T-cell (primary cell): ENCODE measurements at regions not wholly inside any gene's neighbourhood (a gene's known extent, or its start where the extent isn't known, plus 50 kb on each side); places are given as distances from the start of the nearest gene placed in this dataset.
"Not testable (repeated sequence)": the region's sequence is repeated elsewhere in the genome, so short reads cannot be mapped to it uniquely, and the experiment has no call there.

Experiments
- ATAC-seq, 4 experiments: fragments of 200-7000 bp in 3 of 4; fragments of 150-1000 bp in 1 of 4; cut with Tn5 transposase; replicated peaks in 1 of 4; 1 replicate in 3 of 4; 2 replicates in 1 of 4; pipeline ENCODE4 v1.10.0; 2021; ENCODE audit warnings: moderate library complexity in 3 of 4, mild to moderate bottlenecking in 2 of 4, moderate number of reproducible peaks in 1 of 4
- CTCF ChIA-PET, 2 donors: fragments of 300-600 bp; sonication (Branson Sonifier 250); formaldehyde crosslinking; loops; one replicate each; lab custom pipeline; 2022; ENCODE audit warnings: antibody characterized with exemption in 2 of 2; lab: Charles Lee
- POLR2A ChIA-PET, 2 donors: fragments of 300-600 bp; sonication (Branson Sonifier 250); formaldehyde crosslinking; loops; one replicate each; lab custom pipeline; 2022; ENCODE audit warnings: antibody characterized with exemption in 2 of 2; lab: Charles Lee
- DNase-seq, 35 experiments: peaks; one replicate each; pipeline versions ENCODE4 v3.0.0 to v3.0.0-alpha.2; 2013 to 2023
- H3K27ac ChIP-seq: one replicate; pipeline ENCODE4 v1.5.1; 2013; ENCODE audit warnings: low read length
- H3K27me3 ChIP-seq, 2 experiments: replicated peaks in 1 of 2; 1 replicate in 1 of 2; 2 replicates in 1 of 2; pipeline versions ENCODE4 v1.6.1 to v1.7.0; 2013; ENCODE audit warnings: low read length in 1 of 2, mixed read lengths in 1 of 2; ENCODE audit not compliant: control insufficient read depth in 2 of 2, insufficient read depth in 2 of 2; ENCODE audit errors: extremely low read depth in 1 of 2
- H3K36me3 ChIP-seq, 2 donors: 1 replicate in 1 of 2; 2 replicates in 1 of 2; pipeline versions ENCODE4 v1.6.1 to v1.7.0; 2013; ENCODE audit warnings: low read length in 1 of 2; ENCODE audit not compliant: control insufficient read depth in 2 of 2, insufficient read depth in 1 of 2; ENCODE audit errors: extremely low read depth in 1 of 2
- H3K4me1 ChIP-seq, 2 experiments: 1 replicate in 1 of 2; 2 replicates in 1 of 2; pipeline versions ENCODE4 v1.6.1 to v1.7.0; 2013; ENCODE audit warnings: low read length in 2 of 2, mixed read lengths in 1 of 2; ENCODE audit not compliant: insufficient read depth in 2 of 2, control insufficient read depth in 1 of 2; ENCODE audit errors: extremely low read depth in 1 of 2
- H3K4me3 ChIP-seq, 2 donors: 1 replicate in 1 of 2; 2 replicates in 1 of 2; pipeline versions ENCODE4 v1.5.1 to v1.7.0; 2013; ENCODE audit warnings: mild to moderate bottlenecking in 2 of 2, low read length in 1 of 2, moderate library complexity in 1 of 2; ENCODE audit not compliant: control insufficient read depth in 1 of 2; ENCODE audit errors: extremely low read depth in 1 of 2
- H3K9me3 ChIP-seq: 2 replicates; pipeline ENCODE4 v1.7.0; 2013
- H3K27ac Mint-ChIP-seq, 2 donors: one replicate each; pipeline ENCODE4 v1.8.0; 2020 to 2021; ENCODE audit warnings: mild to moderate bottlenecking in 2 of 2, mixed read lengths in 2 of 2
- H3K27me3 Mint-ChIP-seq, 2 donors: one replicate each; pipeline ENCODE4 v1.8.0; 2021 to 2022; ENCODE audit warnings: mixed read lengths in 2 of 2
- H3K36me3 Mint-ChIP-seq: one replicate; pipeline ENCODE4 v1.8.0; 2021; ENCODE audit warnings: mixed read lengths
- H3K4me1 Mint-ChIP-seq, 3 donors: one replicate each; pipeline ENCODE4 v1.8.0; 2020 to 2022; ENCODE audit warnings: mixed read lengths in 3 of 3, mild to moderate bottlenecking in 1 of 3
- H3K4me3 Mint-ChIP-seq, 3 donors: one replicate each; pipeline ENCODE4 v1.8.0; 2020 to 2022; ENCODE audit warnings: mild to moderate bottlenecking in 3 of 3, mixed read lengths in 3 of 3, moderate library complexity in 3 of 3
- H3K9me3 Mint-ChIP-seq, 3 donors: one replicate each; pipeline ENCODE4 v1.8.0; 2020 to 2022; ENCODE audit warnings: mixed read lengths in 3 of 3
- WGBS: methylation state at CpG from one replicate; pipeline ENCODE4 v1.1.5; 2013; ENCODE audit warnings: missing lambda C conversion rate; ENCODE audit not compliant: insufficient coverage; 5-methylcytosine and 5-hydroxymethylcytosine counted together

DNA sequence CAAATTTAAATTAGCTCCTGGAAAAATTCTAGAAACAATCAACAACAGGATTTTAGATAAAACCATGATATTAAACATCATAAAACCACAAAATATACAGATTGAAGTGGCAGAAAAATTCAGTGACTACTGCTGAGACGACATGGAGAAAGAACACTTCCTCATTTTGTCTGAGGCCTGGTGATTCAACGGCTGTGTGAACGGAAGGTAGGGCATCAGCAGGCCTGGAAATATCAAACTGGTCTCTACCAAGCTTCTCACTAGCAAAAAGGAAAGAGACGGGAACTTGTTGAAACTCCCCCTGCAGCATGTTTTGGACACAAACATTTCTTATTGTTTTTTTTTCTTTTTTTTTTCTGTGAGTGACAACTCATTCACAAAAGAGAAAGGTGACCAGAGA is 58.0 kb upstream of the AHI1 start:
- no peaks in the 10 kb centered on the region for H3K4me1 ChIP-seq
- no peak overlapping the region for H3K4me3 ChIP-seq
- H3K9me3 ChIP-seq: no peaks in the 10 kb centered on the region
- no peak overlapping the region for H3K27ac ChIP-seq
- WGBS: no CpG with 5 or more reads among the region's 4 CpGs
- H3K27me3 Mint-ChIP-seq: peaks cover 1 to 4% of the 10 kb centered on the region in 2 donors
- H3K9me3 Mint-ChIP-seq: no peaks in the 10 kb centered on the region
- no peaks in the 10 kb centered on the region for H3K36me3 ChIP-seq
- DNase-seq (no peak), ATAC-seq (no peak)
- no peak overlapping the region for H3K27ac Mint-ChIP-seq
- no peaks in the 10 kb centered on the region for H3K27me3 ChIP-seq
- H3K36me3 Mint-ChIP-seq: no peaks in the 10 kb centered on the region
- no peak overlapping the region for H3K4me3 Mint-ChIP-seq
- CTCF ChIA-PET: interaction anchor here in 1 of 2 donors (1.6 to 1.9 kb wide), 2 partner anchors 11 to 20 kb away, joined by 7 to 9 read pairs; no protein-coding TSS in a partner anchor
- POLR2A ChIA-PET: no interaction called here
- H3K4me1 Mint-ChIP-seq: no peaks in the 10 kb centered on the region

DNA sequence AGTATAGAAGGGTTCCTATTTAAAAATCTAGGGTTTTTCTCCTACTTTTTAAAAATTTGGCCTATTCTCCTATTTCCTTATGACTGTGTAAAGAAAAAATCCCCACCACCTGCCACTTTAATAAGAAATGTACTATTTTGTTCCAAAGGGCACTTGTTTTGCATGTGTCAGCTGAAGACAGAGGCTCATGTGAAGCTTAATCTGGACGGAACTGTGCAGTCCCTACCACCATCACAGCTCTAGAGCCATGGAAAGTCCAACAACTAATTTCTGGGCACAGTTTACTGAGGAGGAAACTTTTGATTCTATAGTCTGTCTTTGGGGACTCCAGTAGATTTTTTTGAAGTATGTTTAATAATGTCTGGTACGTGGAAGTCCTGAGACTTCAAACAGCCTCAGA is 60.0 kb upstream of the AHI1 start:
- Mint-ChIP-seq H3K27me3 (peaks cover 1 to 4% of the 10 kb centered on the region in 2 donors), H3K36me3 (no peaks in the 10 kb centered on the region), H3K9me3 (no peaks in the 10 kb centered on the region), H3K4me1 (peaks cover 0 to 6% (median 5%) of the 10 kb centered on the region in 3 donors), H3K27ac (no peak overlapping the region), H3K4me3 (no peak overlapping the region)
- Histone ChIP-seq H3K9me3 (no peaks in the 10 kb centered on the region), H3K4me3 (no peak overlapping the region), H3K27ac (no peak overlapping the region), H3K27me3 (no peaks in the 10 kb centered on the region), H3K36me3 (no peaks in the 10 kb centered on the region), H3K4me1 (no peaks in the 10 kb centered on the region)
- DNase-seq (no peak), ATAC-seq (no peak)
- WGBS: 64% methylated on average over 1 of the region's 2 CpGs
- ChIA-PET CTCF (interaction anchor here in 1 of 2 donors (0.7 kb wide), 1 partner anchor 687 kb away, joined by 3 read pairs; no protein-coding TSS in a partner anchor), POLR2A (no interaction called here)

DNA sequence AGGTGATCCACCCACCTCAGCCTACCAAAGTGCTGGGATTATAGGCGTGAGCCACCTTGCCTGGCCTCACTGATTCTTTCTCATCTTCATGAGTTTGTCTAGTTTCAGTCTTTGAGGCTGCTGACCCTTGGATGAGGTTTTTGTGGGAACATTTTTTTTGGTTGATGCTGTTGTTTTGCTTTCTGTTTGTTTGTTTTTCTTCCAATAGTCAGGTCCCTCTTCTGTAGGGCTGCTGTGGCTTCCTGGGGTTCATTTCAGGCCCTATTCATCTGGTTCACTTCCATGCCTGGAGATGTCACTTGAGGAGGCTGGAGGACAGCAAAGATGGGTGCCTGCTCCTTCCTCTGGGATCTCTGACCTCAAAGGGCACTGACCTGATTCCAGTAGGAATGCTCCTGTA is 68.1 kb upstream of the AHI1 start:
- H3K4me1 ChIP-seq, ATAC-seq, DNase-seq, H3K36me3 ChIP-seq, CTCF ChIA-PET, H3K27ac ChIP-seq, H3K9me3 ChIP-seq, H3K36me3 Mint-ChIP-seq, H3K27ac Mint-ChIP-seq, H3K9me3 Mint-ChIP-seq, H3K27me3 Mint-ChIP-seq, H3K4me3 Mint-ChIP-seq, POLR2A ChIA-PET, H3K4me3 ChIP-seq, H3K27me3 ChIP-seq: not testable (repeated sequence)
- WGBS: no CpG with 5 or more reads among the region's 1 CpG
- peaks cover 4 to 22% (median 14%) of the 10 kb centered on the region in 3 donors for H3K4me1 Mint-ChIP-seq

DNA sequence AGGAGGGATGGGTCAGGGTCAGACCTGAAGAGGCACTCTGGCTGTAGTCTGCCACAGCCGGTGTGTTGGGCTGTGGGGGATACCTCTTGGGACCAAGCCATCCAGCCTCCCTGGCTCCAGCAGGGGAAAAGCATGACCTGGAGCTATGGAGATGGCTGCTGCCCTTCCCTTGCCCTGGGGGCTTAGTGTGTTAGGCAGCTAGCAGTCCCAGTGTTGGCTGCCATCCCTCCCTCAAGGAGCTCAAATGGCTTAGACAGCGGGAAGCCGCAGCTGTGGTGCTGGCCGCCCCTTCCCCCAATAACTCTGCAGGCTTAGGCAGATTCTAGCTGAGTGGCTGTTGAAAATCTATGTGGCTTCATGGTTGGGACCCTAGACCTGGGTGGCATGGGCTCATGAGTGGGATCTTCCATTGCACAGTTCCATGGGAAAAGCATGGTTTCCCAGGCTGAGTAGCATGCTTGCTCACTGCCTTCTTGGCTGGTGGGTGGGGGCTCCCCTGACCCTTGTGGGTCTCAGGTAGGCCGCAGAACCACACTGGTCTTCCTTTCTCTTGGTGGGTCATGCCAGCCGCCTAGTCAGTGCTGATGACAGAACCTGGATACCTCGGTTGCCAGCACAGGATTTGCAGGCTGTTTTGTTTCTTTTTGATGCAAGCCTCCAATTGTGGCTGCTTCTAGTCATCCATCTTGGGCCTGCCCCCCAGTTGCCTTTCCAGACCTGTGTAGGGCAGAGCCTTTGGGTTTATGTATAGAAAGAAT is 69.0 kb upstream of the AHI1 start:
- DNase-seq (no peak), ATAC-seq (no peak)
- H3K36me3 ChIP-seq: no peaks in the 10 kb centered on the region
- Mint-ChIP-seq H3K27me3 (no peaks in the 10 kb centered on the region), H3K9me3 (no peaks in the 10 kb centered on the region), H3K36me3 (no peaks in the 10 kb centered on the region), H3K4me3 (no peak overlapping the region), H3K4me1 (peaks cover 4 to 15% (median 9%) of the 10 kb centered on the region in 3 donors), H3K27ac (no peak overlapping the region)
- no peak overlapping the region for H3K27ac ChIP-seq
- no peaks in the 10 kb centered on the region for H3K27me3 ChIP-seq
- H3K9me3 ChIP-seq: no peaks in the 10 kb centered on the region
- H3K4me1 ChIP-seq: peaks cover 4% of the 10 kb centered on the region in 2 experiments
- CTCF ChIA-PET: no interaction called here
- POLR2A ChIA-PET: no interaction called here
- 95% methylated on average over 6 of the region's 7 CpGs for WGBS
- no peak overlapping the region for H3K4me3 ChIP-seq

DNA sequence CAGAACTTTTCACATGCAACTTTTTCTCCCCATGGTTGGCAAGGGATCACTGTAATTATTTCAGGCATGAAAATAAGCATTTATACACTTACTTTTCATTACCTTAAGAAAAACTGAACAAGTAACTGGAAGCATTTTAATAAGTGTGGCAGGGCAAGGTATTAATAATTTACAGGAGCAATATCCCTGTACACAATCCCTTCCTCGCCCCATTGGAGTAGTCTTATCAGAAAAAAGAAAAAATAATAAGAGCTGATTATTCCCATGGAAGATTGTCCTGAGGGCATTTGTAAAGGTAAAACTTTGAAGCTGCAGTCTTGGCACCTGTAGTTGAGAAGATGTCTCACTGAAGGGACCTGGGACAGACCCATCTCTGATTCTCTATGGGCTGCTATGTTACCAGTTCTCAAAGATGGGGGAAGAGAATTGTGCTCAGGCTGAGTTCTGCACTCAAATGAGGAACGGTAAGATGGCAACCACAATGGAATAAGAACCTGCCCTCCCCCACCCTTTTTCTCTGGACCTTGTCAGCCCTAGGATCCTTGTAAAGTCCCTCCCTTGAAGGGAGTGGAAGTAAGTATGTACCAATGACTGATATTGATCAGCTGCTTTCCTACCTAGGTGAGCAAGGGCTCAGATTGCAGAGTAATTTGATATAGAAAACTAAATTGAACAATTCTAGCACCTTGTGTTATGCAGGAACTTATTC is 70.0 kb upstream of the AHI1 start:
- POLR2A ChIA-PET: interaction anchor here in 1 of 2 donors (0.7 kb wide), 1 partner anchor 518 kb away, joined by 6 read pairs; no protein-coding TSS in a partner anchor
- no peaks in the 10 kb centered on the region for H3K27me3 Mint-ChIP-seq
- no peak for DNase-seq
- Histone ChIP-seq H3K27me3 (no peaks in the 10 kb centered on the region), H3K9me3 (no peaks in the 10 kb centered on the region), H3K27ac (no peak overlapping the region), H3K4me1 (peaks cover 4% of the 10 kb centered on the region in 2 experiments), H3K4me3 (no peak overlapping the region), H3K36me3 (no peaks in the 10 kb centered on the region)
- H3K36me3 Mint-ChIP-seq: no peaks in the 10 kb centered on the region
- CTCF ChIA-PET: interaction anchor here (0.6 to 1.1 kb wide), 3 partner anchors 25 to 671 kb away, joined by 3 to 5 read pairs (median 3); no protein-coding TSS in a partner anchor
- no peak for ATAC-seq
- peaks cover 4 to 15% (median 9%) of the 10 kb centered on the region in 3 donors for H3K4me1 Mint-ChIP-seq
- H3K27ac Mint-ChIP-seq: no peak overlapping the region
- H3K9me3 Mint-ChIP-seq: no peaks in the 10 kb centered on the region
- no CpG with 5 or more reads among the region's 2 CpGs for WGBS
- H3K4me3 Mint-ChIP-seq: no peak overlapping the region

DNA sequence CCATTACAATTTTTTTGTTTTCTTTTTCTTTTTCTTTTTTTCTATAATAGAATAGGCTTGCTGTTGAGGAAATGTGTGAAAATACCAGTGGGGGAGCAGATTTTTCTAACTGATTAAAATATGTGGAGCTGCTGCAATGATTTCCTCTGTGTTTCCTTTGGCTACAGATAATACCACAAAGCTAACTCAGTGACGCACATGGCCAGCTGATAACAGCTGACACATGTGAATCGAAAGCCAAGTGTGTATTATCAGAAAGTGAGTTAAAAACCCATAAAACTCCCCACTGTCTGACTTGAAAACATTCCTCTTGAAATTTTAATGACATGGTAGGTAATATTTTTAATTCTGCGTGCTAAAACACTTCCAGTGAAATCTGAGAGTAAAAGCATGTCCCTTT is 70.8 kb upstream of the AHI1 start:
- ChIA-PET CTCF (interaction anchor here (0.6 to 1.1 kb wide), 4 partner anchors 24 to 624 kb away, joined by 3 read pairs; no protein-coding TSS in a partner anchor), POLR2A (no interaction called here)

More for the DNA sequence above, 70.8 kb upstream of the AHI1 start:
- H3K9me3 ChIP-seq: no peaks in the 10 kb centered on the region
- no peaks in the 10 kb centered on the region for H3K36me3 ChIP-seq
- Mint-ChIP-seq H3K4me1 (peaks cover 4 to 15% (median 9%) of the 10 kb centered on the region in 3 donors), H3K36me3 (no peaks in the 10 kb centered on the region), H3K27me3 (no peaks in the 10 kb centered on the region), H3K27ac (no peak overlapping the region), H3K4me3 (no peak overlapping the region), H3K9me3 (no peaks in the 10 kb centered on the region)
- peaks cover 4% of the 10 kb centered on the region in 2 experiments for H3K4me1 ChIP-seq
- H3K27ac ChIP-seq: no peak overlapping the region
- no peaks in the 10 kb centered on the region for H3K27me3 ChIP-seq
- DNase-seq (peak in 33 of 35 experiments; percentile 8 to 68 (median 38)), ATAC-seq (peak; percentile 45 to 98 (median 62))
- no peak overlapping the region for H3K4me3 ChIP-seq
- WGBS: no CpG with 5 or more reads among the region's 3 CpGs
